GM12875 (cell line): ENCODE measurements at regions not wholly inside any gene's neighbourhood (a gene's known extent, or its start where the extent isn't known, plus 50 kb on each side); places are given as distances from the start of the nearest gene placed in this dataset.

Experiments used
- H3K4me3 ChIP-seq: one replicate; pipeline ENCODE4 v1.5.1; 2011; ENCODE audit warnings: low read depth, low read length, control low read depth
- CTCF ChIP-seq: IDR thresholded peaks from 2 replicates; pipeline ENCODE4 v1.5.1; 2011; ENCODE audit warnings: low read depth, mild to moderate bottlenecking, control low read depth, inconsistent platforms, low read length, moderate library complexity, borderline replicate concordance; ENCODE audit not compliant: insufficient read depth

- no peak overlapping the region for H3K4me3 ChIP-seq
- no peak for TF ChIP-seq CTCF
Measured at GRCh38 chr9:20041697-20042081, 252.9 kb upstream of the SLC24A2 start.

DNA sequence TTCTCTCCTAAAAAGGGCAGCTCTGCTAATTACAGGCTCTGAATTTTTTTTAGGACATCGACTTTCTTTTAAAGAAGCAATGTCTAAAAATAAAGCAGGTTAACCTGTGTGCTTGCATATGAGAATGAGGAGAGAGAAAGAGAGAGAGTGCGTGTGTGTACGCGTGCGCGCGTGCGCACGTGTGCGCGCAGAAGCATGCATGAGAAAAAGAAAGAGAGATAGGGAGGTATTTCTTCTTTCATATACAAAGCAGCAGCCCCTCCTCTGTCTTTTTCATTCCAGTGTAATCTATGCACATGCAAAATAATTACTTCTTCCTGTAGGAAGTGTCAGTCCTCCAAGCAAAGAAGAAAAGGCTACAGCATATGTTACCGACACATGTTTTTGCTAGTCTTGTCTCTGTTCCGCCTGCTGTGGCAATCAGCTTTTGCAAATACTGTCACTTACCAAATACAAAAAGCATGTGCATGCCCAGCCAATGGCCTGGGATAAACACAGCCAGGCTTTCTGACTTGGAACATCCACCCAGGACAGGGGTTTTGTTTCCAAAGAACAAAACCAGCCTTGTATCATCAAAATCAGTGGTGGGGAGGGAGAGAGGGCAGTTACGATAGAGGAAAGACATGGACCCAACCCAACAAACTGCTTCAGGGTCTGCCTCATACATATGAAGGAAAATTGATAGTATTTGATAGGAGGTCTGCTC lies 252.3 kb upstream of the SLC24A2 start:
- TF ChIP-seq CTCF: no peak
- no peak overlapping the region for H3K4me3 ChIP-seq

GRCh38 chr9:20037699-20038098 lies 248.9 kb upstream of the SLC24A2 start:
- no peak overlapping the region for H3K4me3 ChIP-seq
- no peak for TF ChIP-seq CTCF

DNA sequence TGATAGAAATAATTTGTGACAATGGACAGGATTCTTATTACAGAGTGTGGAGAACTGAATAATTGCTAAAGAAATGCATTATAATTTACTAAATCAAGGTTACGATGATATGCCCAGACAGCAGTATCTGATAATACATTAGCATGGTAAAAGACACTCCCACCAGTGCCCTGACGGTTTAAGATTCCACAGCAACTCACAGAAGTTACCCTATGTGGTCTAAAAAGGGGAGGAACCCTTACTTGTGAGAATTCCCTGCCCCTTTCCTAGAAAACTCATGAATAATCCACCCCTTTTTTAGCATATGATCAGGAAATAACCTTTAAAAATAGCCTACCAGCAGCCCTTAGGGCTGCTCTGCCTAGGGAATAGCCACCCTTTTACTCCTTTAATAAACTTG lies 244.7 kb upstream of the SLC24A2 start:
- no peak overlapping the region for H3K4me3 ChIP-seq
- TF ChIP-seq CTCF: no peak

DNA sequence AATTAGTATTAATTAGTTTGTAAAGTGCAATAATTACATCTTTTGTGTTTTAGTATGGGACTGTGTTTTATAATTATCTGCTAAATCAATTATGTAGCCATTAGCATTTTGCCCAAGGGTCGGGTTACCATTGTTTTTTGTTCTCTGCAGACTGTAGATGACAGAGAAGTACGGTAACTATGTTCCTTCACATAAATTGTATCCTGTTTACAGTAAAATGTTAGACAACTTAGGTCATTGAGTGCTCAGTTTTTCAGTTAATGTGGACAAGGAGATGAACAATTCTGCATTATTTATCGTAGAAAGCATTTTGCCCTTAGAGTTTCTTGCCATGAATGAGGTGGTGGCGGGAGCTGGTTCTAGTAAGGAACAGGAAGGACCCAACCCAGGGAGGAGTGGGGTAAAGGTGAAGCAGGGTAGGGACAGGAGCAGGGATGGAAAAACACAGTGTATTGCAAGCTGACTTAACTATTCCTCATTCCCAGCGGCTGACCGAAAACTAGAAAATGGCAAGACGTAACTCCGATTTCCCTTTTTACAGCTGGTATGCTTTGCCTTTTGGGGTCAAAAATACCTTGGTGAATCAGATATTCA lies 243.7 kb upstream of the SLC24A2 start:
- no peak overlapping the region for H3K4me3 ChIP-seq
- no peak for TF ChIP-seq CTCF

- no peak overlapping the region for H3K4me3 ChIP-seq
- no peak for TF ChIP-seq CTCF
Measured at GRCh38 chr9:20031836-20032235, 243.0 kb upstream of the SLC24A2 start.

GRCh38 chr9:20030671-20031070 lies 241.8 kb upstream of the SLC24A2 start:
- no peak for TF ChIP-seq CTCF
- no peak overlapping the region for H3K4me3 ChIP-seq
